Right renal cortex interstitium (tissue), 3 donors: ENCODE measurements at regions not wholly inside any gene's neighbourhood (a gene's known extent, or its start where the extent isn't known, plus 50 kb on each side); places are given as distances from the start of the nearest gene placed in this dataset.
"Not testable (repeated sequence)": the region's sequence is repeated elsewhere in the genome, so short reads cannot be mapped to it uniquely, and the experiment has no call there.

Experiments used
- DNase-seq, 3 donors: peaks; one replicate each; pipeline ENCODE4 v3.0.0-alpha.2; 2013; ENCODE audit warnings: low read depth in 3 of 3, low spot score in 2 of 3

DNA sequence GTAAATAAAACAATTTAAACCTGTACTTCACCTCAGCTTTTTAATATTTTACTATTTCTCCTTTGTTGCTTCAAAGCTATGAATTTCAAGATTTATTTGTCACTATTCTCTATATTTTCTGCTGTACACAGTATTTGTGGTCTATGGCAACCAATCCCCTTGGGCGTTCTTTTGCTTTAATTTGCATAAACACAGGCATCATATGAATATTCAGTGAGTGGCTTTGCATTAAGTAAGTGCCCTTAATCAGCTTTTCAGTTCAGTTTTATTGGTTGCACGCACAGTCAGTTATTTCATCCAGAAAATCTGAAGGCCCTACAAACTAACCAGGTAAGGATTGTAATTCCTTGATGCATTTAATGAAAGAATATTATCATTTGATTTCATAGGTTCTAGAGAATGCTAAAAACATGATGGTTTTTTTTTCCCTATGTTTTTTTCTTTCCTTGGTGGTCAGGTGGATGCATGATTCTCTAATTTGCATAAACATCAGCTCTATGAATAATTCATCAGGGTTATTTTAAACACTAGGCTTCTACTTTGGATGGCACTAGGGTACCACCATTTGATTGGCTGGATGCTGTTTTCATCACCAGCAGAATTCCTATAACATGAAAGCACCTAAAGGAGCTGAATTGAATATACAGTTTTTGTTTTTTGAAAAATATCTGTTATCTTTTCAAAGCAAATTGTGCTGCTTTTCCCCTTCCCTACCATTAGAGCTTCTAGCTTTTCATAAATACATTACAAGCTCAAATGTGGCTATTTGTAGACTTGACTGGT is 249.2 kb upstream of the CCNH start:
- DNase-seq: no peak

DNA sequence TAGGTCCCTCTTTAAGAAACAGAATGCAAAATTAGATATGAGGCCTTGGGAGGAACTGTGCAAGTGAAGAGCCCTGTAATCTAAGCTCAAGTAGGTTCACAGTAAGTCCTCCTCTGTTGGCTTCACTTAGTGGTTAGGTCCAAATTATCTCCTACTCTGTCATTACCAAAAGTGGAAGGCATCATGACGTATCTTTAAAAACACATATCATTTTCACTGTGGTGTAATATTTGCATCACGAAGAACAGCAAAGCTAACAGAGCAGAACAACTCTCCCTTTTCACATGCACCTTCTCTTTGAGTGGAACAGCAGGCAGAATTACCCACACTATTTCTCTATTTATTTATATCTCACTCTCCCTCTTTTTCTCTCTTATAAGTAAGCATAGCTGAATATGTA is 240.5 kb upstream of the CCNH start:
- DNase-seq: no peak

DNA sequence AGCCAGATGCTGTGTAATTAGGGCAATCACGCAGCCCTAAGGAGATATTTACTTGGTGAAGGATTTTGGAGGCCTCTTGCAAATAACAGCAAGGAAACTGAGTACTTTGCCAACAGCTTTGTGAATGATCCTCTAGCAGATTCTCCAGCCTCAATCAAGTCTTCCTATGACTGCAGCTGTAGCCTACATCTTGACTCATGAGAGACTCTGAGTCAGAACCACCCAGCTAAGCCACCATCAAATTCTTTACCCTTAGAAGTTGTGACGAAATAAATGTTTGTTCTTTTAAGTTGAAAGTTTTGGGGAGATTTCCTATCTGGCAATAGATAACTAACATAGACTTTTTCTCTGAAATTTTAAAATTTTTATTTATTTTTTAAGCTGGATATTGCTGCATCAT is 237.6 kb upstream of the CCNH start:
- DNase-seq: no peak

DNA sequence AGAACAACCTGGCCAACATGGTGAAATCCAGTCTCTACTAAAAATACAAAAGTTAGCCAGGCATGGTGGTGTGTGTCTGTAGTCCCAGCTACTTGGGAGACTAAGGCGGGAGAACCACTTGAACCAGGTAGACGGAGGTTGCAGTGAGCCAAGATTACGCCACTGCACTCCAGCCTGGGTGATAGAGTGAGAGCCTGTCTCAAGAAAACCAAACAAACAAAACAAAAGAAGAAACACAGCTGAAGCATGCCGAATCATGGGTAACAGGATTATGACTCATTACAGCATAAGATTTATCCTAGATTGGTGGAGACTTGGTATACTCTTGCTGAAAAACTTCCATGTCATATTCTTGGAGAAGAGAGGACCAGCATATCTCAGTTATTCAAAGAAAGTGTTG is 236.7 kb upstream of the CCNH start:
- no peak for DNase-seq

DNA sequence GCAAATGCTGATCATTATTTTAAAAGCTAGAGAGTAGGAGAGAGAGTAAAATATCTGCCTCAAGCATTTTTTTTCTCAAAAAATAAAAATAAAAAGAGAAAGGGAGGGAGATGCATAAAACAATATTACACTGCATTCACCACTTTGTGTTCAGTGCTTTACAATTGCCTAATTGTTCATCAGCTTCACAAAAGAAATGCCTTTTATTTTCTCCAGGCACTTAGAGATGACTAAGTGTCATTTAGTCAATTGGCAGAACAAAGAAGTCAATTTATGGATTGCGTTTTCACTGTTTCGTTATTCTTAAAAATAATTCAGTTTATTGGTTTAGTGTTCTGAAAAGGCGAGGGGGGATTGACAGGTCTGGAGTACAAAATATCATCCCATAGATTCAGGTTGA is 232.5 kb upstream of the CCNH start:
- DNase-seq: no peak

DNA sequence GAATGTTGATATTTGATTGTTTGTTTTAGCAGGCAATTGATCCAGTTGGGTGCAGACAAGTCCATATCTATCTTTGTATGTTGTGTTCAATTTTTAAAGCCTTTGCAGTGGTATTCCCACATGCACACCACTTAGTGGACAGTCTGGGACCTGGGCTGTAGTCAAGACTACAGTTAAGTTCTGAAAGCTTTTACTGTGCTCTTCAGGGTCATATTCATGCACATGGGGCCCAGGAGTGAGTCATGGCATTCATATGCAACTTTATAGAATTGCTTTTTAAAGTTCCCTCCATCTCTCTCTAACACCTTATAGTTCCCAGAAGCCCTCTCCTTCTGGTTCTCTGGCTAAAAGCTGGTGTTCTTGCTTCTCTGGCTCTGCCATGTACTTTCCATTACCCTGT is 228.2 kb upstream of the CCNH start:
- no peak for DNase-seq

DNA sequence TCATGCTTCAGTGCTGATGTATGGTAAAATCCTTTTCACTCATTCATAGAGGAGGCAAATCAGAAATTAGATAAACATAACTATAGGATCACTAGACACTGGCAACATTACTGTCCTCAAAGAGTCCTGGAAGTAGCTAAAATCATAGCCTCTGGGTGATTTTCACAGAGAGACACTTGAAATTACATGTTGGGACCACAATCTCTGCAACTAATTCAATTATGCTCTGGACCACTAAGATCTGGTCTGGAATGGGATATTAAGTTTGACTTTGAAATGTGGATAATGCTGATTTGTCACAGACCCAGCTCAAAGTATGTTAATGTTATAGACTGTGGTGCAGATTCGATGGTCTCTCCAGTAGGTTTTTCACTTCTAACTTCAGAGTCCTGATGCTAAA is 214.6 kb upstream of the CCNH start:
- no peak for DNase-seq

DNA sequence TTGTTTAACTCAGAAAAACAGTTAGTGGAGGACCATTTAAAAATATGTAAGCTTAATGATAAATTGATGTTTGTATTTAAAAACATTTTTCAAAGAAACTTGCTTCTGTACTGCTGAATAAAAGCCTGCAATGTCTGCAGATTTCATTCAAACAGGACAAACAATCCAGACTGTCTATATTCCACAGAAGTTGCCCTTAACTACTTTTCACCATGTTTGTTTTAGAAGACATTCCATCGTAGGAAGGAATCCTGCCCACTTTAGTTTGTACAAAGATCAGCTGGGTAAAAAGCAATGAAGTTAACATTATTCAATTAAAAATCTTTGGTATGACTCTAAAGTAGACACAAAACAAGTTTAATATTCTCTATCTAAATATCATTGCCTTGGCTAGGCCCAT is 195.7 kb upstream of the CCNH start:
- DNase-seq: no peak

DNA sequence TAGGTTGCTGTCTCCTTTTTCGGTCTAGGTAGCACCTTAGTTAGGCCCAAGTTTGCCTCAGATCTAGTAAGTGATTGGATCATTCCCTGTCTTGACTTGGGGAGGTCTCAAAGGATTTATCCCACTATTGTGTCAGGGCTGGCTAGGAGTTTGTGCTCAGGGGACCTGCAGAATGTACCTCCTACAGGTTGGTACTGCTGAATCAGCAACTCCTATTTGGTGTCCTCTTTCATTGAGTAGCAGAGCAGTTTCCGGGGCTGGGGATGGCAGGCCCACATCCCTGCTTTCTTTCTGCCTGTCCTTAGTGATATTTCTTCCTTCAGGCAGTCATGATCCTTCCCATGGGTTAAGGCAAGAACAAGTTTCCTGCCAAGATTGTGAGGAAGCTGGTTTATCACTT is 192.9 kb upstream of the CCNH start:
- no peak for DNase-seq

DNA sequence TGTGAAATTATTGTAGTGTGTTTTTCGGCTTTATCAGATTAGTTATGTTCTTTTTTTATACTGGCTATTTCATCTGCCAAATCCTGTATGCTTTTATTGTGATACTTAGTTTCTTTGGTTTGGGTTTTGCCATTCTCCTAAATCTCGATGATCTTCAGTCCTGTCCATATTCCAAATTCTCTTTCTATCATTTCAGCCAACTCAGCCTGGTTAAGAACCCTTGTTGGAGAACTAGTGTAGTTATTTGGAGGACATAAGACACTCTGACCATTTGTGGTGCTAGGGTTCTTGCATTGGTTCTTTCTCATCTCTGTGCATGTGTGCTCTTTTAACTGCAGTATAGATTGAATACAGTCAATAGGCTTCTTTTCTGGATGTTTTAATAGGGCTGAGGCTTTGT is 187.0 kb upstream of the CCNH start:
- DNase-seq: no peak

DNA sequence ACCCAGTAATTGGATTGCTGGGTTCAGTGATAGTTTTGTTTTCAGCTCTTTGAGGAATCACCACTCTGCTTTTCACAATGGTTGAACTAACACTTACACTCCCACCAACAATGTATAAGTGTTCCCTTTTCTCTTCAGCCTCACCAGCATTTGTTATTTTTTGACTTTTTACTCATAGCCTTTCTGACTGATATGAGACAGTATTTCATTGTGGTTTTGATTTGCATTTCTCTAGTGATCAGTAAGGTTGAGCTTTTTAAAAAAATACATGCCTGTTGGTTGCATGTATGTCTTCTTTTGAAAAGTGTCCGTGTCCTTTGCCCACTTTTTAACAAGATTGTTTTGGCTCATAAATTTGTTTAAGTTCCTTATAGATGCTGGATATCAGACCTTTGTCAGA is 185.7 kb upstream of the CCNH start:
- DNase-seq: no peak

DNA sequence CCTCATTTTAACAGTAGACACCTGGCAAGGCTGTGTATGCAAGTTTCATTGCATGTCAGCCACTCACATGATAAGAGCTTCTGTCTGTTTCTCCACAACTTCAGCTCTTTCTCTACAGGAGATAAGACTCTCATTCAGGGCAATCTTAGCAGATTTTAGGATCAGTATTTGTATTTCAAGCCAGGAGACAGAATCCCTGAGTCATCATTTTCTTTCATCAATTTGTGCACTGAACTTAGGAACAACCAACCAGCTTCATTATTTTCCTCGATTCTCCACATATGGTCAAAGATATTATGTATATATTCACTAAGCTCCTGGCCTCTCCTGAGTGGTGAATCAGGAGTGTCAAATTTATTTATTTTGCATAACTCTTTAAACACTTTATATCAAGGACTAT is 181.8 kb upstream of the CCNH start:
- no peak for DNase-seq

DNA sequence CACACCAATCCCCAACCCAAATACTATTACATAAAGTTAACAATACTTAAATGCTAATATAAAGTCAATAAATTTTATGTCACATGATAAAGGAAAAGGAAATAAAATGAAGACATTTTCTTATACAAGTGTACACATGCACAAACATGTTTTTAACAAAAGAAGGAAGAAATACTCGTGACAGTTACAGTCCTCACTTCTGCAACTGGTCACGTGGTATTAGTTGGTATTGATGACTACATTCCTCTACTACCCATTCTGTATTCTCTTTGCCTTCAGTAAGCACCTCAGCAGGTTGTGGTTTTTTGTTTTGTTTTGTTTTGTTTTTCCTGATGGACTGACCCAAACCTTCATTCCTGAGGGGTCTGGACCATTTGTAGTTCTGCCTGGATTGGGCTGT is 176.9 kb upstream of the CCNH start:
- DNase-seq: no peak

DNA sequence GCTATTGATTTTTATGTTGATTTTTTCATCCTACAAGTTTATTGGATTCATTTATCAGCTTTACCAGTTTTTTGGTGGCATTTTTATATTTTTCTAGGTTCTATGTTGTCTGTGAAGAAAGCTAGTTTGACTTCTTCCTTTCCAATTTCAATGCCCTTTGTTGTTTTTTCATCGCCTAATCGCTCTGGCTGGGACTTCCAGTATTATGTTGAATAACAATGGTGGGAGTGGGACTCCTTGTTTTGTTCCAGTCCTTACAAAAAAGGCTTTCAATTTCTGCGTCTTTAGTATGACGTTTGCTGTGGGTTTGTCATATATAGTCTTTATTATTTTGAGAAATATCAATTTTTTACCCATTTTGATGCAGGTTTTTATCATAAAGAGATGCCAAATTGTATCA is 175.6 kb upstream of the CCNH start:
- DNase-seq: no peak

DNA sequence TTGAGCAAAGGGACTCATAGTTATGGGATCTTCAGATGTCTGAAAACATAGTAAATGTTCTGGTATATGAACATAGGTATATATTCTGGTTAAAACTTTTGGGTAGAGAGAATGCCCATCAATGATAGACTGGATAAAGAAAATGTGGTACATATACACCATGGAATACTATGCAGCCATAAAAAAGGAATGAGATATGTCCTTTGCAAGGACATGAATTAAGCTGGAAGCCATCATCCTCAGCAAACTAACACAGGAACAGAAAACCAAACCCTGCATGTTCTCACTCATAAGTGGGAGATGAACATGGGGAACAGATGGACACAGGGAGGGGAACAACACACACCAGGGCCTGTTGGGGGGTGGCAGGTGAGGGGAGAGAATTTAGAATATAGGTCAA is 171.0 kb upstream of the CCNH start:
- DNase-seq: not testable (repeated sequence)

DNA sequence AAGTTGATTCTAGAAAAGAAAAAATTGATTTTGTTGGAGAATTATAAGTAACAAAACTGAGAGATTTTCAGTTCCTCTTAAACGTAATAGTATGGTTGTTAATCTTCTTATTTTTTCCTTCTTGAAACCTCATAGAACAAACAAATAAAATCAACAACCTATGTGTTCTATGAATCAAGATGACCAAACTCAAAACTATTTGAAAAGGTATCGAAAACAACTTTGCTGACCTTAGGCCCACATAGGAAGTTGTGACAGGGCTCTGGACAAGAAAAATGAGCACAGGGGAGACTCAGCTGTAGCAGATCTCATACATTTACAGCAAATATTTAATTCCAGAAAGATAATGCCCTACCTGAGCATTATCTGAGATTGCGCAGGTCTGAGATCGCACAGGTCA is 169.4 kb upstream of the CCNH start:
- DNase-seq: no peak

DNA sequence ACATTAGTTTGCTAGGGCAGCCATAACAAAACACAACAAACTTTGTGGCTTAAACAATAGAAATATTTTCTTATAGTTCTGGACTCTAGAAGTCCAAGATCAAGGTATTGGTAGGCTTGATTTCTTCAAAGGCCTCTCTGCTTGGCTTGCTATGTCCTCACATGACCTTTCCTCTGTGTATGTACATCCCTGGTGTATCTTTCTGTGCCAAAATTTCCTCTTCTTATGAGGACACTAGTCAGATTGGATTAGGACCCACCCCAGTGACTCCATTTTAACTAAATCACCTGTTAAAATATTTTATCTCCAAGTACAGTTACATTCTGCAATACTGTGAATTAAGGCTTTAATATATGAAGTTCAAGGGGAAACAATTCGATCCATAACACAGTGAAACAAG is 168.9 kb upstream of the CCNH start:
- DNase-seq: no peak

DNA sequence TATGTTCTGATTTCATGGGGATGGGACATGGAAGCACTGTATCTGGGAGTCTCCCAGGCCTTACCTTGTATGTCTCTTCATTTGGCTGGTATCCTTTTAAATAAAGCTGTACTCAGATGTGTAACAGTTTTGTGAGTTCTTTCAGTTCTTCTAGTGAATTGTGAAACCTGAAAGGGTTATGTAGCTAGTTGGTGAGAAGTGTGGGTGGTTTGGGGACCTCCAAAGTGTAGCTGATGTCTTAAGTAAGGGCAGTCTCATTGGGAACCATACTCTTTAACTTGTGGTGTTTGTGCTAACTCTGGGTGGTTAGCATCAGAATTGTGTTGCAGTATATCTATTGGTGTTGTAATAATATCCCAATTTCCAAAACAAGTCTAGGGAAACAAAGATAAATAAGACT is 166.9 kb upstream of the CCNH start:
- DNase-seq: no peak

DNA sequence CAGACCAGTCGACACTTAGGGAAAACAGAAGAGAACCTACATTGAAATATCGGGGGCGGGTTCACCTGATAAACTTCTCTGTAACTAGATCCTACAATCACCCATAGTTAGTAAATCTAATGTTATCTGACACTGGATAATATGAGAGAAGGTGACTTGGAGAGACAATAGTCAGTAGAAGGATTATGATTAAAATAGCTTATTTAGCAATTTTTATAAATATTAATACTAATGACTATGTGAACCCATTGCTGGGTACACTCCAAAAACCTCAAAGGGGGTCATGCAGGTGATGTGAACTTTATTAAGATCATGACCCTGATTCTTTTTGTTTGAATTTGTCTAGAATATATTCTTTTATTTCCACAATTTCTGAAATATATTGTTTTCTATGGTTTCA is 164.1 kb upstream of the CCNH start:
- DNase-seq: no peak

DNA sequence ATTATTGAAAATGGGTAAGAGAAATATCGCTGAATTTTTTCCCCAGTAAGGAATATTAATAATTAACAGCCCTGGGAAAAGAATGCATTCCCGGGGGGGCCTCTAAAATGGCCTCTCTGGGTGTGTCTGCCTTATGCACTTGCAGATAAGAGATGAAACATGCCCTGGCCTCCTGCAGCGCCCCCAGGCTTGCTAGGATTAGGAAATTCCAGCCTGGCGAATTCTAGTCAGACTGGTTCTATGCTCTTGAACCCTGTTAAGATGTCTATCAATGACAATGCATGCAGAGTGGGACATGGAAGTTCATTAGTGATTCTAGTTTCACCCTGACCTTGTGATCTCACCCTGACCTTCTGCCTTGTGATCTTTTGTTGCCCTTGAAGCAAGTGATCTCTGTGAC is 163.6 kb upstream of the CCNH start:
- DNase-seq: not testable (repeated sequence)

DNA sequence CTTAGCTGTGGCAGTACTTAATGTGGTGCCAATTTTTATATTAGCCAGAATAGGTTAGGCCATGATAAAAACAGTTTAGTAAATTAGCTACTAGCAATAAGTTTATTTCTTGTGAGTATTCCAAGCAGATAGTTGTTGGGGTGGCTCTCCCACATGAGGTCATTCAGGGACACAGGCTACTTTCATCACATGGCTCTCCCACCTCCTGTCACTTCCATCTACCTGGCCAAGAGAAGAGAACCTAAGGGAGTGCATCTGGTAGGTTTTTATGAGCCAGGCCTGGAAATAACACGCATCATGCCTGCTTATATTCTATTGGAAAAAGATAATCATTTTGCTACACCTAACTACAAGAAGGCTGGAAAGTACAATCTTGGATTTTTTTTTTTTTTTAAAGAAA is 161.4 kb upstream of the CCNH start:
- no peak for DNase-seq

DNA sequence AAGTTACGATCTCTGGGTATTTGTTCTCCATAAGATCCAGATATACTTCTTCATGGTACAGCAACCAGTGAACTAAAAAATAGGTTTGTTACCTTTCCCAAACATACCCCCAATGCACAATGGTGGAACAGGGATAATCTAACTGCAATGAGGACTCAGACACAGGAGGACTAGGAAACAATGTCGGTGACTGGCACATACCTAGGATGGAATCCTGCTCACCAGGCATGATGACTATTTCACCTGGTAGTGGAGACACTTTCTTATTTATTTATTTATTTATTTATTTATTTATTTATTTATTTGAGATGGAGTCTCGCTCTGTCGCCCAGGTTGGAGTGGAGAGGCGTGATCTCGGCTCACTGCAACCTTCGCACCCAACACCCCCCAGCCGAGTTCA is 159.9 kb upstream of the CCNH start:
- DNase-seq: no peak

DNA sequence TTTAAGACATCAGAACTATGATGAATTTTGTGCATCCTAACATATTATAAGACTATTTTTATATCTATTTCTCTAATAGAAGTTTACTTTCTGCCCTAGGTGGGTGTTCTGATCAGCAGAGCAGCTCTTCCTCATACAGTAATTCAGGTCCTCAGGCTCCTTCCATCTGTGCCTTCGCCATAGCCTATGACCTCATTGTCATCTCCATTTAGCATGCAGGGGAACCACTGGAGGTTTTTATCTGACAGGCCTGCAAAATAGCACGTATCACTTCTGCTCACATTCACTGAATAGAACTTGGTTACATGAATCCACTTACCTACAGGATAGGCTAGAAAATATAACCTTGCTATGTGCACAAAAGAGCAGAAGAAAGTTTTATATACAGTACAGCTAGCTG is 159.4 kb upstream of the CCNH start:
- DNase-seq: no peak
